Omental fat pad (tissue), 3 donors: ENCODE measurements at regions not wholly inside any gene's neighbourhood (a gene's known extent, or its start where the extent isn't known, plus 50 kb on each side); places are given as distances from the start of the nearest gene placed in this dataset.

ENCODE experiments used
- ATAC-seq: fragments of 150-250 bp; one replicate; pipeline ENCODE4 v1.9.1; 2016; ENCODE audit warnings: mild to moderate bottlenecking, moderate library complexity; ENCODE audit not compliant: low FRiP score
- DNase-seq: peaks from one replicate; pipeline ENCODE4 v3.0.0-alpha.2; 2019; ENCODE audit warnings: low spot score
- CTCF ChIP-seq, 3 donors: fragments of 450-650 bp; IDR thresholded peaks; one replicate each; pipeline ENCODE4 v1.5.1; 2016 to 2017; ENCODE audit warnings: antibody characterized with exemption in 3 of 3, mild to moderate bottlenecking in 3 of 3, moderate library complexity in 2 of 3

- ATAC-seq = no peak
These were observed 77.3 kb upstream of the GALNT2 start for GRCh38 chr1:229989591-229990248.

DNA sequence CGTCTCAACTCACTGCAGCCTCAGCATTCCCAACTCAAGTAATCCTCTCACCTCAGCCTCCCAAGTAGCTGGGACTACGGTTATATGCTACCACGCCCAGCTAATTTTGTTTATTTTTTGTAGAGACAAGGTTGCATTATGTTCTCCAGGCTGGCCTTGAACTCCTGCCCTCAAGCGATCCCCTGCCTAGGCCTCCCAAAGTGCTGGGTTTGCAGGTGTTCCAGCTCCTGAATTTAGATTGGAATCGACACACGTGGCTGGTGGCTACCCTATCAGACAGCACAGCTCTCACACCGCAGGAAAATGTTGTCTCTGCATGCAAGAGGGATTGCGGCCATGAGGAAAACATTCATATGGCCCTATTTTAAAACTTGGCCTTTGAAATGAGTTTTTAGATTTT, 76.7 kb upstream of the GALNT2 start:
- ATAC-seq (no peak), DNase-seq (no peak)
- TF ChIP-seq CTCF (IDR thresholded peaks at IDR 0.05) = no peak

More at GRCh38 chr1:229989591-229990248, 77.3 kb upstream of the GALNT2 start:
- TF ChIP-seq CTCF (IDR thresholded peaks at IDR 0.05) = no peak
- DNase-seq = no peak

DNA sequence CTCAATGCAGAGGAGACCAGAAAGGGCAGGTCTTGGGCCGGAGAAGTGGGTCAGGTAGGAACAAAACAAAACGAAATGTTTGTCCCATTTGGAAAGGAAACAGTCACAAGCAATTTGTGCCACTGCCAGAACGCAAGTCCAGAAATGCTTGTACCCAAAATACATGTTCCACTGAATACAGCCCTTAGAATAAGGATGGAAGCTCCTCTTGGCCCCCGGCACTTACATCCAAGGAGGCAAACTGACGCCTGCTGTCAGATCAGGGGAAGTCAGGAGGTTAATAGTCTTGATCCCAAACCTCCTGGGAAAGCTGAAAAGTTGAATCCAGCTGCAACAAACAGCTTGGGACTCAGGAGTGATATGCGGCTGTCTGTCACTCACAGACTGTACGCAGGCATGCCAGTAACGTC, 75.9 kb upstream of the GALNT2 start:
- ATAC-seq (no peak), DNase-seq (no peak)
- no peak for TF ChIP-seq CTCF (IDR thresholded peaks at IDR 0.05)

DNA sequence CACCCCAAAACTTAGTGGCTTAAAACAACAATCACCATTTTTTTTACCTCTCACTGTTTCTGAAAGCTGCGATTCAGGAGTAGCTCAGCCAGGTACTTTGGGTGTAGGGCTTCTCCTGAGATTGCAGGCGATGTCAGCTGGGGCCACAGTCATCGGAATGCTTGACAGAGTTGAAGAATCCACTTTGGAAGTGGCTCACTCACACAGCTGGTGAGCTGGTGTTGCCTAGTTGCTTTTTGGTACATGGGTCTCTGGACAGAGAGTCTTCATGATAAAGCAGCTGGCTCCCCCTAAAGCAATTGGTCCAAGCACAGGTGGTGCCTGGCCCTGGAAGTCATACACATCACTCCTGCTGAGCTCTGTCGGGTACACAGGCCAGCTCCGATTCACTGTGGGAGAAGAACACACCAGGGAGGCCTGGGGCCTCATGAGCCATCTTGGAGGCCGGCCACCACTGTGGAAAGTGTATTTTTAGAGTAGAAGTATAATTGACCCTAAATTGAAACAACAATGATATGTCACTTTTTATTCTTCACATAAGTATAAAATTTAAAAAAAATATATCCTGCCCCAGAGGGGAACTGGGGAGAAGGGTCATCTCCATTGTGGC, 75.2 kb upstream of the GALNT2 start:
- DNase-seq (no peak), ATAC-seq (no peak)
- no peak for TF ChIP-seq CTCF (IDR thresholded peaks at IDR 0.05)

GRCh38 chr1:229993060-229993459, 74.0 kb upstream of the GALNT2 start:
- no peak for ATAC-seq
- no peak for TF ChIP-seq CTCF (IDR thresholded peaks at IDR 0.05)
- DNase-seq = no peak

- ATAC-seq = no peak
- DNase-seq = no peak
- TF ChIP-seq CTCF (IDR thresholded peaks at IDR 0.05) = no peak
These were observed 73.1 kb upstream of the GALNT2 start for GRCh38 chr1:229993894-229994293.
